Stomach (tissue), 4 donors: ENCODE measurements at regions not wholly inside any gene's neighbourhood (a gene's known extent, or its start where the extent isn't known, plus 50 kb on each side); places are given as distances from the start of the nearest gene placed in this dataset.
A peak's percentile ranks its signal among the peaks of the same experiment; 100 is the strongest.

ENCODE experiments used
- EP300 ChIP-seq: sonication (generic); formaldehyde crosslinking; IDR thresholded peaks from one replicate; pipeline ENCODE4 v1.6.1; 2017; ENCODE audit warnings: antibody characterized with exemption
- POLR2A ChIP-seq, 4 donors: fragments of 450-650 bp; IDR thresholded peaks; one replicate each; pipeline ENCODE4 v1.6.1; 2016; ENCODE audit warnings: antibody characterized with exemption in 4 of 4, control low read depth in 2 of 4, mild to moderate bottlenecking in 1 of 4, moderate library complexity in 1 of 4
- POLR2AphosphoS5 ChIP-seq, 3 donors: sonication (generic); formaldehyde crosslinking; IDR thresholded peaks; one replicate each; pipeline ENCODE4 v1.6.1; 2016; ENCODE audit warnings: antibody characterized with exemption in 3 of 3
- TF ChIP-seq, protein P1 (sequence below), 7 experiments: fragments of 450-650 bp in 4 of 7; fragments of 200-600 bp in 3 of 7; sonication (generic) in 3 of 7; IDR thresholded peaks; one replicate each; pipeline ENCODE4 v1.5.1; 2016 to 2019; ENCODE audit warnings: antibody characterized with exemption in 7 of 7, control low read depth in 2 of 7, mild to moderate bottlenecking in 1 of 7

DNA sequence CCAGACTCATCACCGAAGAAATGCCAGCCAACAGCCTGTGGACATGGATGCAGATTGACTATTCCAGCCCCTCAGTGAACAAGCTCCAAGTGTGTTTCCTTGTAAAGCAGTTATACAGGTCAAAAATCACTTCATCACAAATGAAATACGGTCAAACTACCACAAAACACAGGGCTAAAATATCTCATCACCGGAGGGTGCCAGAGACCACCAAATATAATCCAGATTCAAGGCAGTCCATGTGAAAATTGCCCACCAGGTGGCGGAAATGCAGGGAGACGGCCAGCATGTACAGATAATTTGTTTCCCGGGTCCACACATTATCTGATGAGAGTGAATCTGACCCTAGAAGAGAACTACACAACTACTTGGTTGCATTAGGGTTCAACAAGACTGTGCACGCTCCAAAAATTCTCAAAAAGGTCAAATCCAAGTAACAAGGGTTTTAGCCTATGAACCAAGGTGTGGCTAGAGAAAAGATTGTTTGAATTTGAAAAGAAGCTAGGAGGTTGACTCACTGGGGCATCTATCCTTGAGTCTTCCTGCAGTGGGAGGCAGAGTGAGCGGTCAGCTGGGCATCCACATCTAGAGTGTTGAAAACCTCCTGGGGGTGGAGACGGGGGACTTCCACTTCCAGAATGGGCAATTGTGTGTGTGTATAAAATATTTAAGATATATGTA is 71.7 kb downstream of the IGLL5 start:
- TF ChIP-seq, protein P1, sequence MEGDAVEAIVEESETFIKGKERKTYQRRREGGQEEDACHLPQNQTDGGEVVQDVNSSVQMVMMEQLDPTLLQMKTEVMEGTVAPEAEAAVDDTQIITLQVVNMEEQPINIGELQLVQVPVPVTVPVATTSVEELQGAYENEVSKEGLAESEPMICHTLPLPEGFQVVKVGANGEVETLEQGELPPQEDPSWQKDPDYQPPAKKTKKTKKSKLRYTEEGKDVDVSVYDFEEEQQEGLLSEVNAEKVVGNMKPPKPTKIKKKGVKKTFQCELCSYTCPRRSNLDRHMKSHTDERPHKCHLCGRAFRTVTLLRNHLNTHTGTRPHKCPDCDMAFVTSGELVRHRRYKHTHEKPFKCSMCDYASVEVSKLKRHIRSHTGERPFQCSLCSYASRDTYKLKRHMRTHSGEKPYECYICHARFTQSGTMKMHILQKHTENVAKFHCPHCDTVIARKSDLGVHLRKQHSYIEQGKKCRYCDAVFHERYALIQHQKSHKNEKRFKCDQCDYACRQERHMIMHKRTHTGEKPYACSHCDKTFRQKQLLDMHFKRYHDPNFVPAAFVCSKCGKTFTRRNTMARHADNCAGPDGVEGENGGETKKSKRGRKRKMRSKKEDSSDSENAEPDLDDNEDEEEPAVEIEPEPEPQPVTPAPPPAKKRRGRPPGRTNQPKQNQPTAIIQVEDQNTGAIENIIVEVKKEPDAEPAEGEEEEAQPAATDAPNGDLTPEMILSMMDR (IDR thresholded peaks at IDR 0.05): peak in 6 of 7 experiments; percentile 14 to 99 (median 86)
- TF ChIP-seq POLR2AphosphoS5 (IDR thresholded peaks at IDR 0.05) (no peak), EP300 (no peak), POLR2A (IDR thresholded peaks at IDR 0.05) (no peak)
